D721Med (cell line): ENCODE measurements at regions not wholly inside any gene's neighbourhood (a gene's known extent, or its start where the extent isn't known, plus 50 kb on each side); places are given as distances from the start of the nearest gene placed in this dataset.
"Not testable (repeated sequence)": the region's sequence is repeated elsewhere in the genome, so short reads cannot be mapped to it uniquely, and the experiment has no call there.

Experiments used
- DNase-seq: peaks from one replicate; pipeline ENCODE4 v3.0.0; 2011; ENCODE audit warnings: low spot score; ENCODE audit not compliant: insufficient read length
- FAIRE-seq: peaks from 2 replicates; lab custom pipeline; 2011; peaks lifted over from hg19 to GRCh38; lab: Jason Lieb, UNC
- CTCF ChIP-seq: IDR thresholded peaks from 2 replicates; pipeline ENCODE4 v1.5.1; 2012; ENCODE audit warnings: mild to moderate bottlenecking, control low read depth; ENCODE audit not compliant: insufficient read depth; ENCODE audit errors: missing control alignments

- TF ChIP-seq CTCF = no peak
- FAIRE-seq (no peak), DNase-seq (no peak)
Observed at GRCh38 chr15:25090073-25090733, 135.4 kb downstream of the SNRPN start.

GRCh38 chr15:25091421-25092158, 136.8 kb downstream of the SNRPN start:
- FAIRE-seq (no peak), DNase-seq (no peak)
- no peak for TF ChIP-seq CTCF

GRCh38 chr15:25092661-25093060, 137.9 kb downstream of the SNRPN start:
- no peak for TF ChIP-seq CTCF
- DNase-seq (no peak), FAIRE-seq (no peak)

- TF ChIP-seq CTCF = no peak
- FAIRE-seq = no peak
Observed at GRCh38 chr15:25093455-25094029, 138.8 kb downstream of the SNRPN start.

GRCh38 chr15:25094066-25094465, 139.3 kb downstream of the SNRPN start:
- no peak for FAIRE-seq
- no peak for TF ChIP-seq CTCF
- DNase-seq = no peak

More at GRCh38 chr15:25093455-25094029, 138.8 kb downstream of the SNRPN start:
- DNase-seq = no peak

- FAIRE-seq (no peak), DNase-seq (no peak)
- no peak for TF ChIP-seq CTCF
Observed at GRCh38 chr15:25094519-25094918, 139.7 kb downstream of the SNRPN start.

GRCh38 chr15:25095179-25095578, 140.4 kb downstream of the SNRPN start:
- no peak for FAIRE-seq
- no peak for TF ChIP-seq CTCF
- no peak for DNase-seq

- not testable (repeated sequence) for DNase-seq
Observed at GRCh38 chr15:25099966-25100365, 145.2 kb downstream of the SNRPN start.

More at GRCh38 chr15:25099966-25100365, 145.2 kb downstream of the SNRPN start:
- FAIRE-seq = not testable (repeated sequence)
